Left ventricle myocardium inferior (tissue), 1 donor: ENCODE measurements at regions not wholly inside any gene's neighbourhood (a gene's known extent, or its start where the extent isn't known, plus 50 kb on each side); places are given as distances from the start of the nearest gene placed in this dataset.

Experiments used
- DNase-seq: peaks from one replicate; pipeline ENCODE4 v3.0.0-alpha.2; 2020
- H3K27ac ChIP-seq: fragments of 200-600 bp; replicated peaks from 2 replicates; pipeline ENCODE4 v1.8.0; 2021
- H3K27me3 ChIP-seq: fragments of 200-600 bp; 2 replicates; pipeline ENCODE4 v1.8.0; 2021; ENCODE audit warnings: low read depth
- H3K36me3 ChIP-seq: fragments of 200-600 bp; 2 replicates; pipeline ENCODE4 v1.8.0; 2021
- H3K4me1 ChIP-seq: fragments of 200-600 bp; 2 replicates; pipeline ENCODE4 v1.8.0; 2021
- H3K4me3 ChIP-seq: fragments of 200-600 bp; 2 replicates; pipeline ENCODE4 v1.8.0; 2021; ENCODE audit warnings: mild to moderate bottlenecking, moderate library complexity
- H3K9me3 ChIP-seq: fragments of 200-600 bp; replicated peaks from 2 replicates; pipeline ENCODE4 v1.8.0; 2021
- CTCF ChIP-seq: fragments of 200-600 bp; IDR thresholded peaks from 2 replicates; pipeline ENCODE4 v1.8.0; 2021; ENCODE audit warnings: antibody characterized with exemption, mild to moderate bottlenecking, borderline replicate concordance
- intact Hi-C: fragments of 100-400 bp; cut with micrococcal nuclease; formaldehyde crosslinking; loops from one replicate; pipeline ENCODE4 v1.11.0; 2022
- donor health status: DM: no; HTN: yes; CAD: no; lungs with severe emphysema.

GRCh38 chr18:70425236-70425635 is 136.4 kb downstream of the SOCS6 start:
- H3K4me1 ChIP-seq: peaks cover 37% of the 10 kb centered on the region
- intact Hi-C loops: no loop called here
- no peaks in the 10 kb centered on the region for H3K9me3 ChIP-seq
- no peak for TF ChIP-seq CTCF
- H3K27ac ChIP-seq: no peak overlapping the region
- no peak for DNase-seq
- no peaks in the 10 kb centered on the region for H3K27me3 ChIP-seq
- H3K4me3 ChIP-seq: no peak overlapping the region
- no peaks in the 10 kb centered on the region for H3K36me3 ChIP-seq

- intact Hi-C loops: no loop called here
- TF ChIP-seq CTCF: no peak
These were observed 135.1 kb downstream of the SOCS6 start for GRCh38 chr18:70423988-70424387.

GRCh38 chr18:70423120-70423519 is 134.3 kb downstream of the SOCS6 start:
- TF ChIP-seq CTCF: no peak
- no peak for DNase-seq
- Histone ChIP-seq H3K4me1 (peaks cover 46% of the 10 kb centered on the region), H3K9me3 (no peaks in the 10 kb centered on the region), H3K27me3 (no peaks in the 10 kb centered on the region), H3K27ac (peak overlapping the region; percentile 51), H3K4me3 (no peak overlapping the region), H3K36me3 (no peaks in the 10 kb centered on the region)
- intact Hi-C loops: no loop called here

More at GRCh38 chr18:70423988-70424387, 135.1 kb downstream of the SOCS6 start:
- no peak overlapping the region for H3K27ac ChIP-seq
- peaks cover 46% of the 10 kb centered on the region for H3K4me1 ChIP-seq
- H3K27me3 ChIP-seq: no peaks in the 10 kb centered on the region
- no peaks in the 10 kb centered on the region for H3K9me3 ChIP-seq
- no peak for DNase-seq
- no peaks in the 10 kb centered on the region for H3K36me3 ChIP-seq
- H3K4me3 ChIP-seq: no peak overlapping the region

GRCh38 chr18:70422391-70422965 is 133.6 kb downstream of the SOCS6 start:
- no peak for DNase-seq
- no peaks in the 10 kb centered on the region for H3K36me3 ChIP-seq
- TF ChIP-seq CTCF: no peak
- H3K27me3 ChIP-seq: no peaks in the 10 kb centered on the region
- no peaks in the 10 kb centered on the region for H3K9me3 ChIP-seq
- H3K27ac ChIP-seq: peak overlapping the region; percentile 51
- no peak overlapping the region for H3K4me3 ChIP-seq
- H3K4me1 ChIP-seq: peaks cover 46% of the 10 kb centered on the region
- intact Hi-C loops: no loop called here

- H3K27ac ChIP-seq: peak overlapping the region; percentile 51
- no peak overlapping the region for H3K4me3 ChIP-seq
- no peaks in the 10 kb centered on the region for H3K36me3 ChIP-seq
- peaks cover 46% of the 10 kb centered on the region for H3K4me1 ChIP-seq
- TF ChIP-seq CTCF: no peak
- intact Hi-C loops: no loop called here
- no peaks in the 10 kb centered on the region for H3K27me3 ChIP-seq
- H3K9me3 ChIP-seq: no peaks in the 10 kb centered on the region
- DNase-seq: peak; percentile 64
These were observed 132.9 kb downstream of the SOCS6 start for GRCh38 chr18:70421471-70422390.
